ENCODE measurements at regions not wholly inside any gene's neighbourhood (a gene's known extent, or its start where the extent isn't known, plus 50 kb on each side); places are given as distances from the start of the nearest gene placed in this dataset.

- TF ChIP-seq EP300 (IDR thresholded peaks at IDR 0.05) (no peak), CTCF (IDR thresholded peaks at IDR 0.05) (no peak), POLR2A (IDR thresholded peaks at IDR 0.05; ENCODE audit: low read depth) (no peak), POLR2AphosphoS5 (IDR thresholded peaks at IDR 0.05) (no peak)
Observed at GRCh38 chr6:133682506-133683307, 206.2 kb upstream of the TCF21 start.
